ENCODE measurements at regions not wholly inside any gene's neighbourhood (a gene's known extent, or its start where the extent isn't known, plus 50 kb on each side); places are given as distances from the start of the nearest gene placed in this dataset.

GRCh38 chr16:61564716-61565115 lies 471.5 kb downstream of the CDH8 start:
- Histone ChIP-seq H3K27ac (ENCODE audit: low read depth in 1 of 2, low read length in 2 of 2) (no peak overlapping the region), H3K27me3 (ENCODE audit: control insufficient read depth in 4 of 4, insufficient read depth in 4 of 4, low read length in 3 of 4) (no peaks in the 10 kb centered on the region), H3K4me1 (ENCODE audit: control insufficient read depth in 4 of 4, insufficient read depth in 4 of 4, low read length in 3 of 4) (no peaks in the 10 kb centered on the region), H3K4me3 (ENCODE audit: low read depth in 1 of 3, low read length in 3 of 3) (no peak overlapping the region), H3K36me3 (ENCODE audit: control insufficient read depth in 4 of 4, insufficient read depth in 3 of 4, low read depth in 1 of 4, low read length in 3 of 4) (no peaks in the 10 kb centered on the region), H3K9ac (ENCODE audit: low read depth in 1 of 2, low read length in 2 of 2) (no peak overlapping the region), H3K9me3 (ENCODE audit: control insufficient read depth in 4 of 4, low read length in 3 of 4) (no peaks in the 10 kb centered on the region)
- WGBS: 48% methylated on average over 2 of the region's 2 CpGs
- DNase-seq (ENCODE audit: low spot score): no peak
- TF ChIP-seq TAF1 (conservative IDR thresholded peaks at IDR 0.05) (no peak), YY1 (IDR thresholded peaks at IDR 0.05) (no peak), FOXA2 (IDR thresholded peaks at IDR 0.05) (no peak), SP1 (IDR thresholded peaks at IDR 0.05) (no peak), RAD21 (IDR thresholded peaks at IDR 0.05) (no peak), FOXA1 (IDR thresholded peaks at IDR 0.05) (no peak), RXRA (IDR thresholded peaks at IDR 0.05) (no peak), HNF4G (IDR thresholded peaks at IDR 0.05) (no peak), JUND (IDR thresholded peaks at IDR 0.05) (no peak), ATF3 (IDR thresholded peaks at IDR 0.05) (no peak), EGR1 (IDR thresholded peaks at IDR 0.05; ENCODE audit: low read depth in 2 of 2) (no peak), MAX (IDR thresholded peaks at IDR 0.05) (no peak), GABPA (IDR thresholded peaks at IDR 0.05 in 1 of 2, conservative IDR thresholded peaks at IDR 0.05 in 1 of 2) (no peak), ZBTB33 (IDR thresholded peaks at IDR 0.05) (no peak), HNF4A (conservative IDR thresholded peaks at IDR 0.05) (no peak), NR2F2 (IDR thresholded peaks at IDR 0.05) (no peak)
- TF ChIP-seq, protein P1, sequence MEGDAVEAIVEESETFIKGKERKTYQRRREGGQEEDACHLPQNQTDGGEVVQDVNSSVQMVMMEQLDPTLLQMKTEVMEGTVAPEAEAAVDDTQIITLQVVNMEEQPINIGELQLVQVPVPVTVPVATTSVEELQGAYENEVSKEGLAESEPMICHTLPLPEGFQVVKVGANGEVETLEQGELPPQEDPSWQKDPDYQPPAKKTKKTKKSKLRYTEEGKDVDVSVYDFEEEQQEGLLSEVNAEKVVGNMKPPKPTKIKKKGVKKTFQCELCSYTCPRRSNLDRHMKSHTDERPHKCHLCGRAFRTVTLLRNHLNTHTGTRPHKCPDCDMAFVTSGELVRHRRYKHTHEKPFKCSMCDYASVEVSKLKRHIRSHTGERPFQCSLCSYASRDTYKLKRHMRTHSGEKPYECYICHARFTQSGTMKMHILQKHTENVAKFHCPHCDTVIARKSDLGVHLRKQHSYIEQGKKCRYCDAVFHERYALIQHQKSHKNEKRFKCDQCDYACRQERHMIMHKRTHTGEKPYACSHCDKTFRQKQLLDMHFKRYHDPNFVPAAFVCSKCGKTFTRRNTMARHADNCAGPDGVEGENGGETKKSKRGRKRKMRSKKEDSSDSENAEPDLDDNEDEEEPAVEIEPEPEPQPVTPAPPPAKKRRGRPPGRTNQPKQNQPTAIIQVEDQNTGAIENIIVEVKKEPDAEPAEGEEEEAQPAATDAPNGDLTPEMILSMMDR (IDR thresholded peaks at IDR 0.05; ENCODE audit: low read depth, low read length, missing input control): no peak
- TF ChIP-seq, protein P2, sequence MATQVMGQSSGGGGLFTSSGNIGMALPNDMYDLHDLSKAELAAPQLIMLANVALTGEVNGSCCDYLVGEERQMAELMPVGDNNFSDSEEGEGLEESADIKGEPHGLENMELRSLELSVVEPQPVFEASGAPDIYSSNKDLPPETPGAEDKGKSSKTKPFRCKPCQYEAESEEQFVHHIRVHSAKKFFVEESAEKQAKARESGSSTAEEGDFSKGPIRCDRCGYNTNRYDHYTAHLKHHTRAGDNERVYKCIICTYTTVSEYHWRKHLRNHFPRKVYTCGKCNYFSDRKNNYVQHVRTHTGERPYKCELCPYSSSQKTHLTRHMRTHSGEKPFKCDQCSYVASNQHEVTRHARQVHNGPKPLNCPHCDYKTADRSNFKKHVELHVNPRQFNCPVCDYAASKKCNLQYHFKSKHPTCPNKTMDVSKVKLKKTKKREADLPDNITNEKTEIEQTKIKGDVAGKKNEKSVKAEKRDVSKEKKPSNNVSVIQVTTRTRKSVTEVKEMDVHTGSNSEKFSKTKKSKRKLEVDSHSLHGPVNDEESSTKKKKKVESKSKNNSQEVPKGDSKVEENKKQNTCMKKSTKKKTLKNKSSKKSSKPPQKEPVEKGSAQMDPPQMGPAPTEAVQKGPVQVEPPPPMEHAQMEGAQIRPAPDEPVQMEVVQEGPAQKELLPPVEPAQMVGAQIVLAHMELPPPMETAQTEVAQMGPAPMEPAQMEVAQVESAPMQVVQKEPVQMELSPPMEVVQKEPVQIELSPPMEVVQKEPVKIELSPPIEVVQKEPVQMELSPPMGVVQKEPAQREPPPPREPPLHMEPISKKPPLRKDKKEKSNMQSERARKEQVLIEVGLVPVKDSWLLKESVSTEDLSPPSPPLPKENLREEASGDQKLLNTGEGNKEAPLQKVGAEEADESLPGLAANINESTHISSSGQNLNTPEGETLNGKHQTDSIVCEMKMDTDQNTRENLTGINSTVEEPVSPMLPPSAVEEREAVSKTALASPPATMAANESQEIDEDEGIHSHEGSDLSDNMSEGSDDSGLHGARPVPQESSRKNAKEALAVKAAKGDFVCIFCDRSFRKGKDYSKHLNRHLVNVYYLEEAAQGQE (IDR thresholded peaks at IDR 0.05): no peak

Measured in liver (tissue), 8 donors.